ENCODE measurements at regions not wholly inside any gene's neighbourhood (a gene's known extent, or its start where the extent isn't known, plus 50 kb on each side); places are given as distances from the start of the nearest gene placed in this dataset.

DNA sequence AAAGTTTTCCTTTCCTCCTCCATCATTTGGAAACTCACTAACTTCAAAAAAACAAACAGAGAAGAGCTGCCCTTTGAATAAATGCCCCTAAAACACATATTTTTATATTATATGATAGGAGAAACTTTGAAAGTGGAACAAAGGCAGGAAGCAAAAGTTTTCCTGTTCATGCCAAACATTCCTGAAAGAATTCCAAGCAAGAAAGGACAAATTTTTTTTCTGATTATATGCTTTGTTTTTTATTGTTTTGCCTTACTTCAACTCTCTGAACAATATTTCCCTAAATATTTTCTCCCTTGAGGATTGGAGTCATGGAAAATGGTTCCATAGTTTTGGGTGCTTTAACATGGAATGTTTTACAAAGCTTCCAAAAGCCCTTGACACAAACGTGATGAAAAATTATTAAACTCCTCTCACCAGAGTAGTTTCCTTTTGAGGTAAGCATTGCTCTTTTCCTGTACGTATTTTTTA lies 638.5 kb upstream of the CAMK1G start:
- TF ChIP-seq, protein P1, sequence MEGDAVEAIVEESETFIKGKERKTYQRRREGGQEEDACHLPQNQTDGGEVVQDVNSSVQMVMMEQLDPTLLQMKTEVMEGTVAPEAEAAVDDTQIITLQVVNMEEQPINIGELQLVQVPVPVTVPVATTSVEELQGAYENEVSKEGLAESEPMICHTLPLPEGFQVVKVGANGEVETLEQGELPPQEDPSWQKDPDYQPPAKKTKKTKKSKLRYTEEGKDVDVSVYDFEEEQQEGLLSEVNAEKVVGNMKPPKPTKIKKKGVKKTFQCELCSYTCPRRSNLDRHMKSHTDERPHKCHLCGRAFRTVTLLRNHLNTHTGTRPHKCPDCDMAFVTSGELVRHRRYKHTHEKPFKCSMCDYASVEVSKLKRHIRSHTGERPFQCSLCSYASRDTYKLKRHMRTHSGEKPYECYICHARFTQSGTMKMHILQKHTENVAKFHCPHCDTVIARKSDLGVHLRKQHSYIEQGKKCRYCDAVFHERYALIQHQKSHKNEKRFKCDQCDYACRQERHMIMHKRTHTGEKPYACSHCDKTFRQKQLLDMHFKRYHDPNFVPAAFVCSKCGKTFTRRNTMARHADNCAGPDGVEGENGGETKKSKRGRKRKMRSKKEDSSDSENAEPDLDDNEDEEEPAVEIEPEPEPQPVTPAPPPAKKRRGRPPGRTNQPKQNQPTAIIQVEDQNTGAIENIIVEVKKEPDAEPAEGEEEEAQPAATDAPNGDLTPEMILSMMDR (conservative IDR thresholded peaks at IDR 0.05; ENCODE audit: low read depth, low read length), result no peak
- H3K4me3 ChIP-seq (ENCODE audit: low read depth, low read length), result no peak overlapping the region
- DNase-seq (ENCODE audit: low read depth), result no peak

DNA sequence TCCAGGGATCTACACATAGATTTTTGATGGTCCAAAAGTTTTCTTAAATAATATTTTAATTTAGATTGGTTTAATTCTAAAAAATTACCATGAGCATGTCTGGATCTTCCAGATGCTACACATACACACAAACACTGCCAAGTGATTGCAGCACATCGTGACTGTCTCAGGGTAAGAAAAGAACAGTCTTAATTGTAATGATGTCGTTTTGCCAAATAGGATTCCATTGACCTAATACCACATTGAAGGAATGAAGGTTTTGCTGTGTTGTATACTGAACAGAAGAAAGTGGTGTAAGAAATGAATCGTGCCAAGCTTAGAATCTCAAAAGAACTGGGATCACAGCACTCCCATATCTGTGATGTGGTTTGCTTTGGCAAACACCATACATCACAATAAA lies 633.3 kb upstream of the CAMK1G start:
- H3K4me3 ChIP-seq (ENCODE audit: low read depth, low read length), result no peak overlapping the region
- no peak for DNase-seq (ENCODE audit: low read depth)
- TF ChIP-seq, protein P1 (conservative IDR thresholded peaks at IDR 0.05; ENCODE audit: low read depth, low read length), result no peak

DNA sequence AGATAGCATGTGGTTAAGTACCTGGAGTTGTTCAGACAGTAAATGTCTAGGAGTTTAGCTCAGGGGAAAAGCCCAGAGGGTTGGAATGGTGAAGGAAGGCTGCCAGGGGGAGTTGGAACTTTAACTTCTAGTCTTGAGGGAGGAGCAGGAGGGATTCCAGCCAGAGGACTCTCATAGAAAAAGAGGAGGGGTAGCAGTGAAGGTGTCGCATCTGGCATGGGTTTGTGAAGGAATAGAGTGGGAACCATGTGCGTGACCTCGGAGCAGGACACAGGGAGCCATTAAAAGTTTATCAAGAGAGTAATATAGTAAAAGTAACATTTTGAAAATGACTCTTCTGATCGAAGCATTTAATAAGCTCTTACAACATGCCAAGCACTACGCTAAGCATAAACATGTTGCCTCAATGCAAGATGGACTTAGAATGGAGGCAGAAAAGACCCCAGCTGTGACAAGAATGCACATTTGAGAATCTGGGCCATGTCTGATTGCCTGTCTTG lies 632.4 kb upstream of the CAMK1G start:
- TF ChIP-seq, protein P1 (conservative IDR thresholded peaks at IDR 0.05; ENCODE audit: low read depth, low read length), result no peak
- no peak for DNase-seq (ENCODE audit: low read depth)
- H3K4me3 ChIP-seq (ENCODE audit: low read depth, low read length), result no peak overlapping the region

DNA sequence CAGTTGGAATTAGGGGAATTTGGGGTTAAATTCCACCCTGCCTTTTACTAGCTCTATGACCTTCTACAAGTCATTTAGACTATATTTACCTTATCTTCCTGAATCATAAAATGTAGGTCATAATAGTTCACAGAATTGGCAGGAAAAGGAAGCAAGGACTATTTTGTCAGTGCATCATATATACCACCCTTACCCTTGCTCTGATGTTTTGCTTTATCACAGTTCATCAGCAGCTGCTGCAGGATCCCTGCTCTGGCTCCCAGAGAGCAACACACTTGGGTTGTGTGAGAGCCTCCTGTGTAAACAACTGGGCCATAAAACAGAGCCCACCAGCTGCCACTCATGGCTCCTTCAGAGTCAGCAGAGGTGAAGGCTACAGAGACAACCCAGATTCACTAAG lies 631.6 kb upstream of the CAMK1G start:
- TF ChIP-seq, protein P1 (conservative IDR thresholded peaks at IDR 0.05; ENCODE audit: low read depth, low read length), result no peak
- H3K4me3 ChIP-seq (ENCODE audit: low read depth, low read length), result no peak overlapping the region
- DNase-seq (ENCODE audit: low read depth), result no peak

DNA sequence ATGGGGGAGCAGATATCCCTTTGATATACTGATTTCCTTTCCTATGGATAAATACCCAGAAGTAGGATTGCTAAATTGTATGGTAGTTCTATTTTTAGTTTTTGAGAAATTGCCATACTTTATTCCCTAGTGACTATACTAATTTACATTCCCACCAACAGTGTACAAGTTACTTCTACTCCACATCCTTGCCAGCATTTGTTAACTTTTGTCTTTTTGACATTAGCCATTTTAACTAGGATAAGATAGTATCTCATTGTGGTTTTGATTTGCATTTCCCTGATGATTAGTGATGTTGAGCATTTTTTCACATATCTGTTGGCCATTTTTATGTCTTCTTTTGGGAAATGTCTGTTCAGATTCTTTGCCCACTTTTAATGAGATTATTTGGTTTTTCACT lies 620.6 kb upstream of the CAMK1G start:
- TF ChIP-seq, protein P1 (conservative IDR thresholded peaks at IDR 0.05; ENCODE audit: low read depth, low read length), result no peak
- H3K4me3 ChIP-seq (ENCODE audit: low read depth, low read length), result no peak overlapping the region
- no peak for DNase-seq (ENCODE audit: low read depth)

DNA sequence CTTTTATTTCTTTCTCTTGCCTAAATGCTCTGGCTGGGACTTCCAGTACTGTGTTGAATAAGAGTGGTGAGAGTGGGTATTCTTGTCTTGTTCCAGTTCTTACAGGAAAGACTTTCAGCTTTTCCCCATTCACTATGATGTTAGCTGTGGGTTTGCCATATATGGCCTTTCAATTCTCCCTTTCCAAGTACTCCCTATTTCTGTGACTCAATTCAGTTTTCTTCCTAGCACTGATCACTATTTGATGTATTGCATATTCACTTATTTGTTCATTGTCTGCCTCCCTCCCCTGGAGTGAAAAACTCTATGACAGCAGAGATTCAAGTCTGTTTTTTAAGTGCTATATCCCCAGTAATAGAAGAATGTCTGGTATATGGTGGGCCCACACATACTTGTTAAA lies 618.2 kb upstream of the CAMK1G start:
- TF ChIP-seq, protein P1 (conservative IDR thresholded peaks at IDR 0.05; ENCODE audit: low read depth, low read length), result no peak
- no peak overlapping the region for H3K4me3 ChIP-seq (ENCODE audit: low read depth, low read length)
- DNase-seq (ENCODE audit: low read depth), result no peak

DNA sequence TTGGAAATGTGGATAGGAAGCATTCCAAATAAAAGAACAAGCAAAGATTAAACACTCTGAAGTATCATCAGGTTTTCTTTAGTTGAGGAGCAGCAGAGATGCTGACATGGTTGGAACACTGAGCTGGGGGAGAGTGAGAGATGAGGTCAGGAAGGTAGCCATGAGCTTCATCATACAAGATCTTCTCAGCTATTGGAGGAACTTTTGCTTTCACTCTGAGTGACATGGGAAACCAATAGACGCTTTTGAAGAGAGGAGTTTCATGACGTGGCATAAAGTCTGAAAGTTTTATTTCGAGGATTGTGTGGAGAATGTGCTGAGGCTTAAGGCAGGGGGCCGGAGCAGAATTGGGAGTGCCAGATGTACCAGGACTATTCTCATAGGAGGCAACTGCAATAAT lies 616.2 kb upstream of the CAMK1G start:
- no peak overlapping the region for H3K4me3 ChIP-seq (ENCODE audit: low read depth, low read length)
- DNase-seq (ENCODE audit: low read depth), result no peak
- TF ChIP-seq, protein P1 (conservative IDR thresholded peaks at IDR 0.05; ENCODE audit: low read depth, low read length), result no peak
